ENCODE measurements at regions not wholly inside any gene's neighbourhood (a gene's known extent, or its start where the extent isn't known, plus 50 kb on each side); places are given as distances from the start of the nearest gene placed in this dataset.
"Not testable (repeated sequence)": the region's sequence is repeated elsewhere in the genome, so short reads cannot be mapped to it uniquely, and the experiment has no call there.

DNA sequence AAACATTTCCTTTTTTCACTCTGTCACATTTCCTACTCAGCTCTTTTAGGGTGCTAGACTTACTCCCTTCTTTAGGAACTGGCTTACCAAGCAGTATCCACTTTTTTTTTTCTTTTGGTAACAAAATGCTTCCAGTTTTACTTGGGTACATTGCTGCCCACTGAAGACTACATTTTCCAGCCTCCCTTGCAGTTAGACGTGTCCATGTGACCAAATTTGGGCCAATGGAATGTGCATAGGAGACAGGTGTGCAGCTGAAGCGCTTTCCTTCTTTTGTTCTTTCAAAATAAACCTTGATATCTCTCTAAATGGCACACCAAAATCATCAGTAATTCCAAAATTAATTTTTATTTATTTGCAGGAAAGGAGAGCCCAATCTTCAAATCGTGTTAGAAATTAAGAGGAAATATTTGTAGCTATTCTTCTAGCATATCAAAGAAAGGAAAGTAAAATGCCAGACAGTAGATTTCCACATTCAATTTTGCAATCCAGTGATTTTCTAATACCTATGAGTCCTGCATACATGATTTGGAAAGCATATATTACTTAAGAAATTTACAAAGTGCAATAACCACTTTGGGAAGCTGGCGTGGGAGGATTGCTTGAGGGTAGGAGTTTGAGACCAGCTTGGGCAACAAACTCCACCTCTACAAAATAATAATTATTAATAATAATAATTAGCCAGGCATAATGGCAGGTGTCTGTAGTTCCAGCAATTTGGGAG is 422.0 kb upstream of the FRG2C start:
- no peak for DNase-seq

- no peak for DNase-seq
Measured at GRCh38 chr3:75248974-75249373, 415.2 kb upstream of the FRG2C start.

DNA sequence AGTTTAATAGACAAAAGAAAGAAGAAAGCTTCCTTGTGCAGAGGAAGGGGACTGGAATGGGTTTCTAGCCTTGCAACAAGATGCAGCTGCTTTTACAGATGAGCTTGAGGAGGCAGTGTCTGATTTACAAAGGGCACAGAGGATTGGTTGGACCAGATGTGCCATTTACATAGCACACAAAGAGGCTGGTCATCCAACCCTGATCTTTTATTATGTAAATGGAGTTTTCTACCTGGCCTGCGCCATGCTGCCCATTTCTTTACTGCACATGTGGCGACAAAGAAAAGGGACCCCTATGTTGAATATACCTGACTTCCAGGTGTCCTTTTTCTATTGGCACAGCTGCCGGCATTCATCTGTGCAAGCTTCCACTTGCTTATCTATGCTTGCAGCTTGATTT is 409.4 kb upstream of the FRG2C start:
- DNase-seq, result no peak

- DNase-seq, result not testable (repeated sequence)
Measured at GRCh38 chr3:75258825-75259683, 405.1 kb upstream of the FRG2C start.

DNA sequence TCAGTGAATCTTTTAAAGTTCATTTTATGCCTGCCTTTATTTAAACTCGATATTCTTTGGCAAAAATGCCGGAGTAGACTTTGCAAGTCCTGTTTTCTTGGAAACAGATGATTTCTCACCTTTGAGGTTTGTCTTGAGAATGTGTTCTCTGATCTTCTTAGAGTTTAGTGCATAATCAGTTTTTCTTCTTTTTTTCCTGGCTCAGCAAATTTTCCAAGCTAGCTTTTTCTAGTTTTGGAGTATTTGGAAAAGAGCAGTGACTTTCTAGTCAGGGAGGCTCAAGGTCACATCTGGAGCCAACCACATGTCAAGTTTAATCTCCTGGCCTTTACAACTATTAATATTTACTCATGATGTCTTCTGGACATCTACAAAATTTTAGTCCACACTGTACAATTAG is 403.2 kb upstream of the FRG2C start:
- DNase-seq, result not testable (repeated sequence)

GRCh38 chr3:75262661-75263060 is 401.5 kb upstream of the FRG2C start:
- no peak for DNase-seq

DNA sequence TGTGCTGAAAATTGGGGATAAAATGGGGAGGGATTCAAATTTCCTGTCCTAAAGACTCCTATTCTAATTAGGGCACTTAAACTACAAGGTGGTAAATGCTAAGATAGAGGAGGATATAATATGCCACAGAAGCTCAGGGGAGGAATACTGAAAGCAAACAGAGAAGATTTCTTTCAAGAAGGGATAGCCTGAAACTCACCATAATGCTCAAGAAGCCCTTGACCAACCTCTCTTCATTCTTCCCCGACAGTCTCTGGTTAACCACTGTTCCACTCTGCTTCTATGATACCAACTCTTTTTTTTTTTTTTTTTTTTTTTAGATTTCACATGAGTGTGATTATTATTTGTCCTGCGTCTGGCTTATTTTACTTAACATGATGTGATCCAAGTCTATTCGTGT is 398.2 kb upstream of the FRG2C start:
- no peak for DNase-seq

- DNase-seq, result not testable (repeated sequence)
Measured at GRCh38 chr3:75268576-75268975, 395.6 kb upstream of the FRG2C start.

- not testable (repeated sequence) for DNase-seq
Measured at GRCh38 chr3:75272237-75272636, 391.9 kb upstream of the FRG2C start.

DNA sequence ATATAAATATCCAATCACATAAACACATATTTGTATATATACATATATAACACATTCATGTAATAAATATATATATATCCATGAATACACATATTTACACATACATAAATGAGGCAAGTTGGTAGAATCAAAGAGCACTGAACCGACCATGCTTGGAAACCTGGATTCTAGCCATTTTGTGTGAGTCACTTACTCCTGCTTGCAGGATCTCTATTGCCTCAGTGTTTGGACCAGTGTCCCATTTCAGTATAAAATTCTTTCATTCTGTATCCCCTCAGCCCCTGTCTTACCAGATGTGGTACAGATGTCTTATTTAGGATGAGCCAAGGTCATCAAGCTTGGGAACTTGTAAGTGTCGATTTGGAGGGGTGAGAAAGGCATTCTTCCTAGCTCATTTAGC is 391.4 kb upstream of the FRG2C start:
- peak; percentile 24 to 62 (median 57) for DNase-seq

DNA sequence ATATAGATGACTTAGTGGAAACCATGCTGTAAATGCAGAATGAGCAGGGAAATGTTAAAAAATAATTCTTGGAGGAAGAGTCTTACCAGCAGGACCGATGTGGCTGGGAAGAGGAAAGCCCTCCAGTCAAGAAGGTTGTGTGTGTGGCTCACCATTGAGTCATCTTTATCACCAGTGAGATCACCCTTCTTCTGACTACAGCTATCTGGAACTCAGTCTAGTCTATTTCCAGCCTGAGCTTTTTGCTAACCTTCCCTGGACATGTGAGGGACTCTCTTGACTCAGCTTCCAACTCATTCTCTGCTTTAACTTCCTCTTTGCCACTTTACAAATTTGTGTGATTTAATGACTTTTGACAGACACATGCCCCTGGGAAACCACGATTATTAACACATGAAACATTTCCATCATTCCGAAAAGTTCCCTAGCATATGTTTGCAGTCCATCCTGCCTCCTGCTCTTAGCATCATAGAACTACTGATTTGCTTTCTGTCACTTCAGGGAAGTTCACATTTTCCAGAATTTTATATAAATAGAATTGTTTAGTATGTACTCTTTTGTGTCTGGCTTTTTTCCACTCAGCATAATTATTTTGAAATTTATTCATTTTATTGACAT is 378.5 kb upstream of the FRG2C start:
- peak in 1 of 3 donors; percentile 64 for DNase-seq

DNA sequence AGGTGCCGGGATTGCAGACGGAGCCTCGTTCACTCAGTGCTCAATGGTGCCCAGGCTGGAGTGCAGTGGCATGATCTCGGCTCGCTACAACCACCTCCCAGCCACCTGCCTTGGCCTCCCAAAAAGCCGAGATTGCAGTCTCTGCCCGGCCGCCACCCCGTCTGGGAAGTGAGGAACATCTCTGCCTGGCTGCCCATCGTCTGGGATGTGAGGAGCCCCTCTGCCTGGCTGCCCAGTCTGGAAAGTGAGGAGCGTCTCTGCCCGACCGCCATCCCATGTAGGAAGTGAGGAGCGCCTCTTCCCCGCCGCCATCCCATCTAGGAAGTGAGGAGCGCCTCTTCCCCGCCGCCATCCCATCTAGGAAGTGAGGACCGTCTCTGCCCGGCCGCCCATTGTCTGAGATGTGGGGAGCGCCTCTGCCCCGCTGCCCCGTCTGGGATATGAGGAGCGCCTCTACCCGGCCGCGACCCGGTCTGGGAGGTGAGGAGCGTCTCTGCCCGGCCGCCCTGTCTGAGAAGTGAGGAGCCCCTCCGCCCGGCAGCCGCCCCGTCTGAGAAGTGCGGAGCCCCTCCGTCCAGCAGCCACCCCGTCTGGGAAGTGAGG is 375.1 kb upstream of the FRG2C start:
- not testable (repeated sequence) for DNase-seq

GRCh38 chr3:75294124-75294523 is 370.0 kb upstream of the FRG2C start:
- peak; percentile 19 to 59 (median 42) for DNase-seq

DNA sequence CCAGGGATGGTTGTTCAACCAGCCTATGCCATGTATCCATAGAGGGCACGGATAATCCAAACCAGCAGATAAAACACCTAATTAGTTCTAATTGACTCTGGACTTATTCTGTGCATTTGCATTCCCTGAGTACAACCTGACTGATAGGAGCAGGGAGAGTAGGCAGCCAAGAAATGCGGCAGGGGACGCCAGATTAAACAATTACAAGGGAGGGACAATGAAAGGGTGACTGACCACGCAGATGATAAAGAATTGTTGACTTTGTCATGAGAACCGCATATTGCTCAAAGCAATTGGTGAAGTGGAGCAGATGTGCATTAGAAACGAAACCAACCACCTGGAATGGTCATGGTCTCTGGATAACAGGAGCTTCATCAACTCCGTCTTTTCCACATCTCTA is 369.1 kb upstream of the FRG2C start:
- no peak for DNase-seq

DNA sequence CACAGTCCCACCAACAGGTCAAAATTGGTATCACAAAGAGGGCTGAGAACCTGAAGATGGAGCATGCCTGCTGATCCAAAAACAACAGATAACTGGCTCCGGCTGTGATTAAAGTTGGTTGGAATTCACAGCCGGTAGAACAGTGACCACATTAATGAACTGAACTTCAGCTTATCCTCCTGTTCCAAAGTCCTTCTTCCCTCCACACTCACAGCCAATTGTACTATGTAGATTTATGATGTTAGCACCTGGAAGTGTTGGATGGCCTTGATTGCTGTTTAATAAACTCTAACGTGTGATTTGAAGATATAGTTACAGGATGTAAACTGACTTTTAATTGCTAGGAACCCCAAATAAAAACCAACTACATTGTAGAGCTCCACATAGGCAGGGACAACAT is 367.3 kb upstream of the FRG2C start:
- DNase-seq, result no peak

DNA sequence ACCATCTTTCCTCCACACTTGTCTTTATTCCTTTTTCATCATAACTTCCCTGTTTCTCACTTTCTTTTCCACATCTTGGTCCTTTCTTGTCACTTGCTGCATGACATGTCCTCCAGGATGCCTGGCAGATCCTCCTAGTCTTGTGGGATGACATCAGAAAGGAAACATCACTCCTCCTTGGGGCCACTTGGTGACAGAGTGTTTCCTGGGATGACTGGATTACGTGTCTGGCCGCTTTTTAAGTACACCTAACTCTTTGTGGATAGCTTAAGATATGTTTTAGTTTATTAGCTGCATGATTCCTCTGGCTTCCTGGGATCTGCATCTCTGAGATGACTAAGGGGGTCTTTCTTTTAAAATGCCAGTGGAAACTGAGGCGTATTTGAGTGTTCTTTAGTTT is 363.5 kb upstream of the FRG2C start:
- no peak for DNase-seq

GRCh38 chr3:75301050-75301449 is 363.1 kb upstream of the FRG2C start:
- DNase-seq, result not testable (repeated sequence)

GRCh38 chr3:75303741-75304140 is 360.4 kb upstream of the FRG2C start:
- no peak for DNase-seq

- no peak for DNase-seq
Measured at GRCh38 chr3:75305901-75306300, 358.2 kb upstream of the FRG2C start.

- DNase-seq, result peak in 2 of 3 donors; percentile 24 to 35
Measured at GRCh38 chr3:75311306-75311705, 352.8 kb upstream of the FRG2C start.

DNA sequence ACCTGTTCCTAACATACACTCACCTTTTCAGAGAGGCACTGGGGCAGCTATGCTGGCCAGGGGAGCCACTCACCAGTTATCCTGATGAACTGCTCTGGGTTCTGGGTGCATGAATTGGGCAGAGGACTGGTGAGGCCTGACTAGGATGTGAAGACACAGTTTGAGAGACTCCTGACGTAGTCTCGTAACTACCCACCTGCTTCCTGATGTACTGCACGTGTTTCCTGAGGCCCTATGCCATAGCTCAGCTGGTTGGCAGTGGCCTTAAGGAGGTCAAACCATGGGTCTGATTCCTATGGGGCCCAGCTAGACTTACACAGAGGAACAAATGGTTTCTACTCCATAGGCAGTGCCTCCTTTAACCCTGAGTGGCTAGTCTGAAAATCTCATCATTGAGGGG is 351.7 kb upstream of the FRG2C start:
- DNase-seq, result not testable (repeated sequence)

DNA sequence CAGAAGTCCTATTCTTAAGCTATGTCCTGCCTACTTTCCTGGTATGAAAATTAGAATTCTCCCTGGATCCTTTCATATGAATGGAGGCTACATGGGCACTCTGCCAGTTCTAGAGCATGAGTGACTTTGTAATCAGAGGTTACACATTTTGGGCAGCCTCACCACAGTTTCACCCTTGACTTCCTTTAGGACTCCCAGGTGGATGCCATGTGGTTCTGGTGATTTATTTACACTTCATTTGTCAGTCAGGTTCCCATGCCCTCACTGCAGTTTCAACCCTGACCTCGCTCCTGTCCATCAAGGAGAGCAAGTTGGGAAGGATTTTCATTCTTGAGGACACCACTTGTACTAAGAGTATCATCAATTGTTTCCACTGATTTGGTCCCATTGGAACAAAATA is 344.4 kb upstream of the FRG2C start:
- not testable (repeated sequence) for DNase-seq

Measured in muscle of back (tissue), 3 donors.